H9 (cell line): ENCODE measurements at regions not wholly inside any gene's neighbourhood (a gene's known extent, or its start where the extent isn't known, plus 50 kb on each side); places are given as distances from the start of the nearest gene placed in this dataset.

Experiments used
- DNase-seq: peaks from one replicate; pipeline ENCODE4 v3.0.0-alpha.2; 2017
- H2AFZ ChIP-seq: one replicate; pipeline ENCODE4 v1.6.1; 2013; ENCODE audit warnings: mild to moderate bottlenecking, low read length, control low read depth, moderate library complexity
- H2AK5ac ChIP-seq: 2 replicates; pipeline ENCODE4 v1.6.1; 2013; ENCODE audit warnings: low read length, control low read depth, mixed read lengths; ENCODE audit not compliant: insufficient read length
- H2BK120ac ChIP-seq: one replicate; pipeline ENCODE4 v1.6.1; 2013; ENCODE audit warnings: low read depth, mild to moderate bottlenecking, low read length, control low read depth, inconsistent platforms; ENCODE audit not compliant: poor library complexity, severe bottlenecking
- H2BK12ac ChIP-seq: 2 replicates; pipeline ENCODE4 v1.6.1; 2013; ENCODE audit warnings: low read length, control low read depth, mixed read lengths, low read depth; ENCODE audit not compliant: insufficient read length
- H2BK15ac ChIP-seq: 2 replicates; pipeline ENCODE4 v1.6.1; 2013; ENCODE audit warnings: low read depth, low read length, control low read depth
- H2BK20ac ChIP-seq: one replicate; pipeline ENCODE4 v1.6.1; 2013; ENCODE audit warnings: low read depth, mild to moderate bottlenecking, low read length, control low read depth, inconsistent platforms; ENCODE audit not compliant: poor library complexity, severe bottlenecking
- H2BK5ac ChIP-seq: 2 replicates; pipeline ENCODE4 v1.6.1; 2013; ENCODE audit warnings: low read length, control low read depth, mixed read lengths; ENCODE audit not compliant: insufficient read length
- H3K14ac ChIP-seq: 2 replicates; pipeline ENCODE4 v1.6.1; 2013; ENCODE audit warnings: low read length, control low read depth; ENCODE audit not compliant: insufficient read depth
- H3K18ac ChIP-seq: 2 replicates; pipeline ENCODE4 v1.6.1; 2013; ENCODE audit warnings: low read depth, mild to moderate bottlenecking, mixed read lengths, low read length, control low read depth; ENCODE audit not compliant: insufficient read length
- H3K23ac ChIP-seq: 2 replicates; pipeline ENCODE4 v1.6.1; 2013; ENCODE audit warnings: low read length, control low read depth, mixed read lengths, low read depth; ENCODE audit not compliant: insufficient read length
- H3K23me2 ChIP-seq: 2 replicates; pipeline ENCODE4 v1.6.1; 2013; ENCODE audit warnings: low read depth, mild to moderate bottlenecking, mixed read lengths, low read length, control low read depth; ENCODE audit not compliant: insufficient read length, poor library complexity, severe bottlenecking
- H3K27ac ChIP-seq: 2 replicates; pipeline ENCODE4 v1.5.1; 2013; ENCODE audit warnings: low read length, control low read depth, mixed read lengths, low read depth; ENCODE audit not compliant: insufficient read length
- H3K27me3 ChIP-seq: 2 replicates; pipeline ENCODE4 v1.6.1; 2013; ENCODE audit warnings: low read length, control low read depth, inconsistent platforms; ENCODE audit not compliant: insufficient read depth
- H3K4ac ChIP-seq: 2 replicates; pipeline ENCODE4 v1.6.1; 2013; ENCODE audit warnings: low read depth, mild to moderate bottlenecking, control low read depth, inconsistent platforms, low read length, moderate library complexity
- H3K4me1 ChIP-seq: 2 replicates; pipeline ENCODE4 v1.6.1; 2013; ENCODE audit warnings: low read length, control low read depth, inconsistent platforms; ENCODE audit not compliant: insufficient read depth
- H3K4me2 ChIP-seq: 2 replicates; pipeline ENCODE4 v1.6.1; 2013; ENCODE audit warnings: low read length, control low read depth, mixed read lengths; ENCODE audit not compliant: insufficient read length, insufficient read depth
- H3K56ac ChIP-seq: 2 replicates; pipeline ENCODE4 v1.6.1; 2013; ENCODE audit warnings: low read depth, mild to moderate bottlenecking, mixed read lengths, low read length, control low read depth; ENCODE audit not compliant: insufficient read length
- H3K79me1 ChIP-seq: 2 replicates; pipeline ENCODE4 v1.6.1; 2013; ENCODE audit warnings: low read depth, mild to moderate bottlenecking, moderate library complexity, low read length, control low read depth, inconsistent platforms; ENCODE audit not compliant: insufficient read depth, poor library complexity, severe bottlenecking
- H3K79me2 ChIP-seq: 2 replicates; pipeline ENCODE4 v1.6.1; 2013; ENCODE audit warnings: low read length, control low read depth, inconsistent platforms; ENCODE audit not compliant: insufficient read depth
- H3K9ac ChIP-seq: 2 replicates; pipeline ENCODE4 v1.6.1; 2013; ENCODE audit warnings: low read length, control low read depth, mixed read lengths; ENCODE audit not compliant: insufficient read length; ENCODE audit errors: extremely low read depth
- H3K9me3 ChIP-seq: one replicate; pipeline ENCODE4 v1.6.1; 2013; ENCODE audit warnings: low read depth, low read length, inconsistent platforms; ENCODE audit not compliant: control insufficient read depth
- H3T11ph ChIP-seq: one replicate; pipeline ENCODE4 v1.6.1; 2013; ENCODE audit warnings: mild to moderate bottlenecking, low read length, control low read depth, inconsistent platforms
- H4K20me1 ChIP-seq: one replicate; pipeline ENCODE4 v1.6.1; 2013; ENCODE audit not compliant: control insufficient read depth, insufficient read length, insufficient read depth
- H4K5ac ChIP-seq: 2 replicates; pipeline ENCODE4 v1.6.1; 2013; ENCODE audit warnings: low read depth, mild to moderate bottlenecking, mixed read lengths, low read length, control low read depth; ENCODE audit not compliant: insufficient read length
- H4K8ac ChIP-seq: replicated peaks from 2 replicates; pipeline ENCODE4 v1.6.1; 2013; ENCODE audit warnings: low read length, control low read depth, mixed read lengths, low read depth; ENCODE audit not compliant: insufficient read length
- H4K91ac ChIP-seq: 2 replicates; pipeline ENCODE4 v1.6.1; 2013; ENCODE audit warnings: low read depth, mild to moderate bottlenecking, moderate library complexity, mixed read lengths, low read length, control low read depth; ENCODE audit not compliant: insufficient read length
- H3K27ac Mint-ChIP-seq, 3 experiments: 2 replicates in 2 of 3; 3 replicates in 1 of 3; pipeline ENCODE4 v1.8.0; 2020 to 2021; ENCODE audit warnings: mixed read lengths in 3 of 3, mild to moderate bottlenecking in 1 of 3, moderate library complexity in 1 of 3
- H3K27me3 Mint-ChIP-seq: 2 replicates; pipeline ENCODE4 v1.8.0; 2021; ENCODE audit warnings: low read depth, mild to moderate bottlenecking, moderate library complexity, mixed read lengths
- H3K36me3 Mint-ChIP-seq, 3 experiments: 2 replicates in 2 of 3; 3 replicates in 1 of 3; pipeline ENCODE4 v1.8.0; 2020 to 2021; ENCODE audit warnings: low read depth in 3 of 3, mixed read lengths in 3 of 3; ENCODE audit not compliant: insufficient read depth in 1 of 3
- H3K4me1 Mint-ChIP-seq, 2 experiments: 2 replicates each; pipeline ENCODE4 v1.8.0; 2020; ENCODE audit warnings: mixed read lengths in 2 of 2
- H3K4me3 Mint-ChIP-seq, 2 experiments: 2 replicates in 1 of 2; 3 replicates in 1 of 2; pipeline ENCODE4 v1.8.0; 2020 to 2021; ENCODE audit warnings: mild to moderate bottlenecking in 2 of 2, mixed read lengths in 2 of 2, moderate library complexity in 1 of 2
- H3K9me3 Mint-ChIP-seq, 2 experiments: 2 replicates in 1 of 2; 3 replicates in 1 of 2; pipeline ENCODE4 v1.8.0; 2020; ENCODE audit warnings: mild to moderate bottlenecking in 2 of 2, mixed read lengths in 2 of 2, moderate library complexity in 1 of 2
- CTCF ChIP-seq: fragments of 200-600 bp; sonication (generic); conservative IDR thresholded peaks from 3 replicates; pipeline ENCODE4 v1.8.0; 2021; ENCODE audit warnings: antibody characterized with exemption, mild to moderate bottlenecking
- WGBS: extraction: QIAGEN DNeasy Blood & Tissue Kit; methylation state at CpG from one replicate; pipeline ENCODE4 v1.1.7; 2013; ENCODE audit warnings: missing lambda C conversion rate, low lambda C conversion rate, mixed read lengths; ENCODE audit not compliant: insufficient read length; ENCODE audit errors: extremely low coverage; 5-methylcytosine and 5-hydroxymethylcytosine counted together

GRCh38 chr2:2749206-2749598 lies 418.1 kb upstream of the MYT1L start:
- peaks cover 8% of the 10 kb centered on the region for H3K9me3 ChIP-seq
- H2BK5ac ChIP-seq: no peak overlapping the region
- H3K4me1 ChIP-seq: no peaks in the 10 kb centered on the region
- H3K23ac ChIP-seq: no peak overlapping the region
- Mint-ChIP-seq H3K4me3 (no peak overlapping the region), H3K27ac (no peak overlapping the region), H3K27me3 (peaks cover 12% of the 10 kb centered on the region), H3K4me1 (0 out of 4 replicates have a peak, but pooled peaks cover 0 to 2% of the 10 kb centered on the region in 2 experiments), H3K9me3 (peaks cover 29 to 34% of the 10 kb centered on the region in 2 experiments), H3K36me3 (peaks cover 6 to 11% (median 7%) of the 10 kb centered on the region in 3 experiments; a peak in 6 of 7 replicates)
- WGBS: no CpG with 5 or more reads among the region's 9 CpGs
- DNase-seq: no peak
- no peak overlapping the region for H3K56ac ChIP-seq
- H3K27ac ChIP-seq: no peak overlapping the region
- H2AK5ac ChIP-seq: no peak overlapping the region
- H3K14ac ChIP-seq: no peak overlapping the region
- no peak overlapping the region for H3T11ph ChIP-seq
- no peaks in the 10 kb centered on the region for H3K23me2 ChIP-seq
- no peak overlapping the region for H4K8ac ChIP-seq
- no peak overlapping the region for H2BK20ac ChIP-seq
- no peak overlapping the region for H2BK12ac ChIP-seq
- H3K9ac ChIP-seq: no peak overlapping the region
- no peak overlapping the region for H3K18ac ChIP-seq
- no peak overlapping the region for H2AFZ ChIP-seq
- no peak for TF ChIP-seq CTCF
- no peak overlapping the region for H3K4ac ChIP-seq
- no peaks in the 10 kb centered on the region for H4K20me1 ChIP-seq
- no peak overlapping the region for H3K4me2 ChIP-seq
- no peaks in the 10 kb centered on the region for H3K27me3 ChIP-seq
- no peak overlapping the region for H4K91ac ChIP-seq
- H2BK120ac ChIP-seq: no peak overlapping the region
- no peaks in the 10 kb centered on the region for H3K79me1 ChIP-seq
- H3K79me2 ChIP-seq: no peaks in the 10 kb centered on the region
- no peak overlapping the region for H2BK15ac ChIP-seq
- H4K5ac ChIP-seq: no peak overlapping the region
